Prostate gland (tissue), 2 donors: ENCODE measurements at regions not wholly inside any gene's neighbourhood (a gene's known extent, or its start where the extent isn't known, plus 50 kb on each side); places are given as distances from the start of the nearest gene placed in this dataset.

Source experiments
- POLR2A ChIP-seq: fragments of 450-650 bp; IDR thresholded peaks from one replicate; pipeline ENCODE4 v1.6.1; 2016; ENCODE audit warnings: antibody characterized with exemption, mild to moderate bottlenecking
- POLR2AphosphoS5 ChIP-seq: sonication (generic); formaldehyde crosslinking; IDR thresholded peaks from one replicate; pipeline ENCODE4 v1.6.1; 2017; ENCODE audit warnings: antibody characterized with exemption
- TF ChIP-seq, protein P1 (sequence below), 4 experiments: fragments of 200-600 bp in 2 of 4; fragments of 450-650 bp in 2 of 4; sonication (generic) in 2 of 4; IDR thresholded peaks; 1 replicate in 3 of 4; 2 replicates in 1 of 4; pipeline ENCODE4 v1.5.1; 2016 to 2019; ENCODE audit warnings: antibody characterized with exemption in 4 of 4, mild to moderate bottlenecking in 2 of 4, moderate library complexity in 2 of 4

DNA sequence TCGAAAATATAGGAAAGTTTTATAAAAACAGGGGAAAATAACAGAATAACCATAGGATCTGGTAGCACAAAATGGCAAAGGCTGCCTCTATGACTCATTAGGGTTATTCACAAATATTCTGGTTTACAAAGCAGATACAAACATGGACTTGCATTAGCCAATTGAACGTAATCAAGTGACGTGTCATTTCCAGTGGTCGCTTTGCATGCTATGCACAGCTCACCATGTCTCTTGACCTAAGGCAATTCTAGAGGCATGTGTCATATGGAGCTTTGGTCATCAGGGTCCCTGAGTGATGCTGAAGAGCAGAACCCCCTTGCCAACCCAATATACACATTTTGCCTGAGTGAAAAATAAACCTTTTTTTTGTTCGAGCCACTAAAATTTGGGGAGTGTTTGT, 158.8 kb downstream of the TMEM161B start:
- TF ChIP-seq, protein P1, sequence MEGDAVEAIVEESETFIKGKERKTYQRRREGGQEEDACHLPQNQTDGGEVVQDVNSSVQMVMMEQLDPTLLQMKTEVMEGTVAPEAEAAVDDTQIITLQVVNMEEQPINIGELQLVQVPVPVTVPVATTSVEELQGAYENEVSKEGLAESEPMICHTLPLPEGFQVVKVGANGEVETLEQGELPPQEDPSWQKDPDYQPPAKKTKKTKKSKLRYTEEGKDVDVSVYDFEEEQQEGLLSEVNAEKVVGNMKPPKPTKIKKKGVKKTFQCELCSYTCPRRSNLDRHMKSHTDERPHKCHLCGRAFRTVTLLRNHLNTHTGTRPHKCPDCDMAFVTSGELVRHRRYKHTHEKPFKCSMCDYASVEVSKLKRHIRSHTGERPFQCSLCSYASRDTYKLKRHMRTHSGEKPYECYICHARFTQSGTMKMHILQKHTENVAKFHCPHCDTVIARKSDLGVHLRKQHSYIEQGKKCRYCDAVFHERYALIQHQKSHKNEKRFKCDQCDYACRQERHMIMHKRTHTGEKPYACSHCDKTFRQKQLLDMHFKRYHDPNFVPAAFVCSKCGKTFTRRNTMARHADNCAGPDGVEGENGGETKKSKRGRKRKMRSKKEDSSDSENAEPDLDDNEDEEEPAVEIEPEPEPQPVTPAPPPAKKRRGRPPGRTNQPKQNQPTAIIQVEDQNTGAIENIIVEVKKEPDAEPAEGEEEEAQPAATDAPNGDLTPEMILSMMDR (IDR thresholded peaks at IDR 0.05): no peak
- TF ChIP-seq POLR2AphosphoS5 (no peak), POLR2A (no peak)
